GM21526 (cell line): ENCODE measurements at regions not wholly inside any gene's neighbourhood (a gene's known extent, or its start where the extent isn't known, plus 50 kb on each side); places are given as distances from the start of the nearest gene placed in this dataset.

ENCODE experiments used
- ATAC-seq: cut with Tn5 transposase; IDR thresholded peaks from one replicate; pipeline ENCODE4 v1.9.1; 2021; ENCODE audit warnings: moderate library complexity; ENCODE audit not compliant: unreplicated experiment, low FRiP score

GRCh38 chr10:58993480-58994221 lies 182.8 kb upstream of the PHYHIPL start:
- peak; percentile 73 for ATAC-seq

- no peak for ATAC-seq
Measured at GRCh38 chr10:58994226-58995057, 182.0 kb upstream of the PHYHIPL start.

GRCh38 chr10:58995058-58995596 lies 181.3 kb upstream of the PHYHIPL start:
- ATAC-seq: no peak

- ATAC-seq: no peak
Measured at GRCh38 chr10:58996063-58996462, 180.4 kb upstream of the PHYHIPL start.

GRCh38 chr10:58996866-58997265 lies 179.6 kb upstream of the PHYHIPL start:
- ATAC-seq: no peak

- ATAC-seq: no peak
Measured at GRCh38 chr10:58998924-58999713, 177.3 kb upstream of the PHYHIPL start.

GRCh38 chr10:59000162-59000825 lies 176.1 kb upstream of the PHYHIPL start:
- no peak for ATAC-seq

GRCh38 chr10:59002011-59002410 lies 174.4 kb upstream of the PHYHIPL start:
- no peak for ATAC-seq

GRCh38 chr10:59003203-59003602 lies 173.2 kb upstream of the PHYHIPL start:
- no peak for ATAC-seq

- ATAC-seq: no peak
Measured at GRCh38 chr10:59004392-59004791, 172.1 kb upstream of the PHYHIPL start.

- no peak for ATAC-seq
Measured at GRCh38 chr10:59006511-59007306, 169.7 kb upstream of the PHYHIPL start.

- ATAC-seq: no peak
Measured at GRCh38 chr10:59007307-59008025, 169.0 kb upstream of the PHYHIPL start.

GRCh38 chr10:59008452-59008851 lies 168.0 kb upstream of the PHYHIPL start:
- ATAC-seq: no peak

- ATAC-seq: no peak
Measured at GRCh38 chr10:59011972-59012632, 164.3 kb upstream of the PHYHIPL start.

- no peak for ATAC-seq
Measured at GRCh38 chr10:59012839-59013238, 163.6 kb upstream of the PHYHIPL start.

- no peak for ATAC-seq
Measured at GRCh38 chr10:59016043-59016442, 160.4 kb upstream of the PHYHIPL start.

GRCh38 chr10:59018977-59019376 lies 157.5 kb upstream of the PHYHIPL start:
- ATAC-seq: no peak

- no peak for ATAC-seq
Measured at GRCh38 chr10:59019603-59020002, 156.8 kb upstream of the PHYHIPL start.
